ENCODE measurements at regions not wholly inside any gene's neighbourhood (a gene's known extent, or its start where the extent isn't known, plus 50 kb on each side); places are given as distances from the start of the nearest gene placed in this dataset.

GRCh38 chr2:239770246-239770639 is 254.9 kb downstream of the NDUFA10 start:
- Histone ChIP-seq H3K9me2 (ENCODE audit: insufficient read depth) (no peaks in the 10 kb centered on the region), H3K27me3 (ENCODE audit: insufficient read depth) (no peaks in the 10 kb centered on the region), H3K4me3 (no peak overlapping the region), H4K20me1 (replicated peaks; ENCODE audit: insufficient read depth) (no peaks in the 10 kb centered on the region), H3F3A (replicated peaks; ENCODE audit: low read depth) (no peaks in the 10 kb centered on the region), H3K27ac (ENCODE audit: low read depth) (no peak overlapping the region), H3K4me1 (ENCODE audit: insufficient read depth) (no peaks in the 10 kb centered on the region), H3K4me2 (no peak overlapping the region), H3K79me2 (replicated peaks; ENCODE audit: insufficient read depth) (no peaks in the 10 kb centered on the region), H2AFZ (no peak overlapping the region), H3K36me3 (ENCODE audit: insufficient read depth) (no peaks in the 10 kb centered on the region)
- no peak for DNase-seq (ENCODE audit: low spot score)
- H3K4me1 Mint-ChIP-seq, result no peaks in the 10 kb centered on the region
- H3K9me3 Mint-ChIP-seq, result peaks cover 4% of the 10 kb centered on the region; the same call in 1 of the 3 replicates
- H3K36me3 Mint-ChIP-seq (ENCODE audit: low read depth), result peaks cover 2% of the 10 kb centered on the region; the same call in 1 of the 3 replicates
- ATAC-seq, result peak; percentile 64
- peaks cover 8% of the 10 kb centered on the region for H3K27me3 Mint-ChIP-seq (ENCODE audit: insufficient read depth, low read depth, poor library complexity)
- no peak overlapping the region for H3K27ac Mint-ChIP-seq
- no peak overlapping the region for H3K4me3 Mint-ChIP-seq
- TF ChIP-seq STAT1 (IDR thresholded peaks at IDR 0.05; ENCODE audit: unreplicated experiment) (no peak), JUNB (IDR thresholded peaks at IDR 0.05; ENCODE audit: unreplicated experiment) (no peak), CREB1 (CRISPR knock-in tag; IDR thresholded peaks at IDR 0.05; ENCODE audit: low read depth) (no peak), EZH2 (IDR thresholded peaks at IDR 0.05; ENCODE audit: low read depth, unreplicated experiment) (no peak), NANOG (IDR thresholded peaks at IDR 0.05; ENCODE audit: borderline replicate concordance) (no peak), ZNF331 (CRISPR knock-in tag; IDR thresholded peaks at IDR 0.05; ENCODE audit: low read depth) (no peak), CTCF (conservative IDR thresholded peaks at IDR 0.05; ENCODE audit: low read depth in 2 of 2) (no peak), EZH2phosphoT487 (IDR thresholded peaks at IDR 0.05; ENCODE audit: unreplicated experiment) (no peak), ZNF114 (CRISPR knock-in tag; IDR thresholded peaks at IDR 0.05) (no peak), ETS1 (IDR thresholded peaks at IDR 0.05) (no peak), POLR2AphosphoS5 (IDR thresholded peaks at IDR 0.05; ENCODE audit: low read depth) (no peak)
- TF ChIP-seq, protein P1, sequence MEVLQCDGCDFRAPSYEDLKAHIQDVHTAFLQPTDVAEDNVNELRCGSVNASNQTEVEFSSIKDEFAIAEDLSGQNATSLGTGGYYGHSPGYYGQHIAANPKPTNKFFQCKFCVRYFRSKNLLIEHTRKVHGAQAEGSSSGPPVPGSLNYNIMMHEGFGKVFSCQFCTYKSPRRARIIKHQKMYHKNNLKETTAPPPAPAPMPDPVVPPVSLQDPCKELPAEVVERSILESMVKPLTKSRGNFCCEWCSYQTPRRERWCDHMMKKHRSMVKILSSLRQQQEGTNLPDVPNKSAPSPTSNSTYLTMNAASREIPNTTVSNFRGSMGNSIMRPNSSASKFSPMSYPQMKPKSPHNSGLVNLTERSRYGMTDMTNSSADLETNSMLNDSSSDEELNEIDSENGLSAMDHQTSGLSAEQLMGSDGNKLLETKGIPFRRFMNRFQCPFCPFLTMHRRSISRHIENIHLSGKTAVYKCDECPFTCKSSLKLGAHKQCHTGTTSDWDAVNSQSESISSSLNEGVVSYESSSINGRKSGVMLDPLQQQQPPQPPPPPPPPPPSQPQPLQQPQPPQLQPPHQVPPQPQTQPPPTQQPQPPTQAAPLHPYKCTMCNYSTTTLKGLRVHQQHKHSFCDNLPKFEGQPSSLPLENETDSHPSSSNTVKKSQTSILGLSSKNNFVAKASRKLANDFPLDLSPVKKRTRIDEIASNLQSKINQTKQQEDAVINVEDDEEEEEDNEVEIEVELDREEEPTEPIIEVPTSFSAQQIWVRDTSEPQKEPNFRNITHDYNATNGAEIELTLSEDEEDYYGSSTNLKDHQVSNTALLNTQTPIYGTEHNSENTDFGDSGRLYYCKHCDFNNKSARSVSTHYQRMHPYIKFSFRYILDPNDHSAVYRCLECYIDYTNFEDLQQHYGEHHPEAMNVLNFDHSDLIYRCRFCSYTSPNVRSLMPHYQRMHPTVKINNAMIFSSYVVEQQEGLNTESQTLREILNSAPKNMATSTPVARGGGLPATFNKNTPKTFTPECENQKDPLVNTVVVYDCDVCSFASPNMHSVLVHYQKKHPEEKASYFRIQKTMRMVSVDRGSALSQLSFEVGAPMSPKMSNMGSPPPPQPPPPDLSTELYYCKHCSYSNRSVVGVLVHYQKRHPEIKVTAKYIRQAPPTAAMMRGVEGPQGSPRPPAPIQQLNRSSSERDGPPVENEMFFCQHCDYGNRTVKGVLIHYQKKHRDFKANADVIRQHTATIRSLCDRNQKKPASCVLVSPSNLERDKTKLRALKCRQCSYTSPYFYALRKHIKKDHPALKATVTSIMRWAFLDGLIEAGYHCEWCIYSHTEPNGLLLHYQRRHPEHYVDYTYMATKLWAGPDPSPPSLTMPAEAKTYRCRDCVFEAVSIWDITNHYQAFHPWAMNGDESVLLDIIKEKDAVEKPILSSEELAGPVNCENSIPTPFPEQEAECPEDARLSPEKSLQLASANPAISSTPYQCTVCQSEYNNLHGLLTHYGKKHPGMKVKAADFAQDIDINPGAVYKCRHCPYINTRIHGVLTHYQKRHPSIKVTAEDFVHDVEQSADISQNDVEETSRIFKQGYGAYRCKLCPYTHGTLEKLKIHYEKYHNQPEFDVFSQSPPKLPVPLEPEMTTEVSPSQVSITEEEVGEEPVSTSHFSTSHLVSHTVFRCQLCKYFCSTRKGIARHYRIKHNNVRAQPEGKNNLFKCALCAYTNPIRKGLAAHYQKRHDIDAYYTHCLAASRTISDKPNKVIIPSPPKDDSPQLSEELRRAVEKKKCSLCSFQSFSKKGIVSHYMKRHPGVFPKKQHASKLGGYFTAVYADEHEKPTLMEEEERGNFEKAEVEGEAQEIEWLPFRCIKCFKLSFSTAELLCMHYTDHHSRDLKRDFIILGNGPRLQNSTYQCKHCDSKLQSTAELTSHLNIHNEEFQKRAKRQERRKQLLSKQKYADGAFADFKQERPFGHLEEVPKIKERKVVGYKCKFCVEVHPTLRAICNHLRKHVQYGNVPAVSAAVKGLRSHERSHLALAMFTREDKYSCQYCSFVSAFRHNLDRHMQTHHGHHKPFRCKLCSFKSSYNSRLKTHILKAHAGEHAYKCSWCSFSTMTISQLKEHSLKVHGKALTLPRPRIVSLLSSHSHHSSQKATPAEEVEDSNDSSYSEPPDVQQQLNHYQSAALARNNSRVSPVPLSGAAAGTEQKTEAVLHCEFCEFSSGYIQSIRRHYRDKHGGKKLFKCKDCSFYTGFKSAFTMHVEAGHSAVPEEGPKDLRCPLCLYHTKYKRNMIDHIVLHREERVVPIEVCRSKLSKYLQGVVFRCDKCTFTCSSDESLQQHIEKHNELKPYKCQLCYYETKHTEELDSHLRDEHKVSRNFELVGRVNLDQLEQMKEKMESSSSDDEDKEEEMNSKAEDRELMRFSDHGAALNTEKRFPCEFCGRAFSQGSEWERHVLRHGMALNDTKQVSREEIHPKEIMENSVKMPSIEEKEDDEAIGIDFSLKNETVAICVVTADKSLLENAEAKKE (CRISPR knock-in tag; IDR thresholded peaks at IDR 0.05), result no peak
- TF ChIP-seq, protein P2, sequence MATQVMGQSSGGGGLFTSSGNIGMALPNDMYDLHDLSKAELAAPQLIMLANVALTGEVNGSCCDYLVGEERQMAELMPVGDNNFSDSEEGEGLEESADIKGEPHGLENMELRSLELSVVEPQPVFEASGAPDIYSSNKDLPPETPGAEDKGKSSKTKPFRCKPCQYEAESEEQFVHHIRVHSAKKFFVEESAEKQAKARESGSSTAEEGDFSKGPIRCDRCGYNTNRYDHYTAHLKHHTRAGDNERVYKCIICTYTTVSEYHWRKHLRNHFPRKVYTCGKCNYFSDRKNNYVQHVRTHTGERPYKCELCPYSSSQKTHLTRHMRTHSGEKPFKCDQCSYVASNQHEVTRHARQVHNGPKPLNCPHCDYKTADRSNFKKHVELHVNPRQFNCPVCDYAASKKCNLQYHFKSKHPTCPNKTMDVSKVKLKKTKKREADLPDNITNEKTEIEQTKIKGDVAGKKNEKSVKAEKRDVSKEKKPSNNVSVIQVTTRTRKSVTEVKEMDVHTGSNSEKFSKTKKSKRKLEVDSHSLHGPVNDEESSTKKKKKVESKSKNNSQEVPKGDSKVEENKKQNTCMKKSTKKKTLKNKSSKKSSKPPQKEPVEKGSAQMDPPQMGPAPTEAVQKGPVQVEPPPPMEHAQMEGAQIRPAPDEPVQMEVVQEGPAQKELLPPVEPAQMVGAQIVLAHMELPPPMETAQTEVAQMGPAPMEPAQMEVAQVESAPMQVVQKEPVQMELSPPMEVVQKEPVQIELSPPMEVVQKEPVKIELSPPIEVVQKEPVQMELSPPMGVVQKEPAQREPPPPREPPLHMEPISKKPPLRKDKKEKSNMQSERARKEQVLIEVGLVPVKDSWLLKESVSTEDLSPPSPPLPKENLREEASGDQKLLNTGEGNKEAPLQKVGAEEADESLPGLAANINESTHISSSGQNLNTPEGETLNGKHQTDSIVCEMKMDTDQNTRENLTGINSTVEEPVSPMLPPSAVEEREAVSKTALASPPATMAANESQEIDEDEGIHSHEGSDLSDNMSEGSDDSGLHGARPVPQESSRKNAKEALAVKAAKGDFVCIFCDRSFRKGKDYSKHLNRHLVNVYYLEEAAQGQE (IDR thresholded peaks at IDR 0.05; ENCODE audit: unreplicated experiment), result no peak
